Caco-2 (cell line): ENCODE measurements at regions not wholly inside any gene's neighbourhood (a gene's known extent, or its start where the extent isn't known, plus 50 kb on each side); places are given as distances from the start of the nearest gene placed in this dataset.
"Not testable (repeated sequence)": the region's sequence is repeated elsewhere in the genome, so short reads cannot be mapped to it uniquely, and the experiment has no call there.

Source experiments
- BruUV-seq: library from RNA; stranded (reverse); fragments of 400-500 nt; replicated peaks from 2 replicates; lab custom pipeline; 2021; lab: Mats Ljungman, UMichigan
- CTCF ChIA-PET: fragments of 300-600 bp; sonication (Branson Sonifier 250); formaldehyde crosslinking; loops from one replicate; lab custom pipeline; 2022; ENCODE audit warnings: antibody characterized with exemption; lab: Charles Lee
- POLR2A ChIA-PET: fragments of 300-600 bp; sonication (Branson Sonifier 250); formaldehyde crosslinking; loops from one replicate; lab custom pipeline; 2022; ENCODE audit warnings: antibody characterized with exemption; lab: Charles Lee
- DNase-seq, 2 experiments: peaks; one replicate each; pipeline versions ENCODE4 v3.0.0 to v3.0.0-alpha.2; 2020 to 2022
- H3K27me3 ChIP-seq: replicated peaks from 2 replicates; pipeline ENCODE4 v1.6.0; 2011; ENCODE audit warnings: low read length; ENCODE audit not compliant: control insufficient read depth, insufficient read depth
- H3K36me3 ChIP-seq: 2 replicates; pipeline ENCODE4 v1.5.1; 2011; ENCODE audit warnings: low read length; ENCODE audit not compliant: control insufficient read depth, insufficient read depth
- H3K4me1 ChIP-seq: fragments of 250-450 bp; sonication (Bioruptor Pico); 2 replicates; pipeline ENCODE4 v1.5.1; 2020; ENCODE audit warnings: mild to moderate bottlenecking
- H3K4me3 ChIP-seq: 2 replicates; pipeline ENCODE4 v1.5.1; 2011; ENCODE audit warnings: low read depth, mild to moderate bottlenecking, control low read depth, low read length
- H3K9me3 ChIP-seq: fragments of 250-450 bp; sonication (Bioruptor Pico); 2 replicates; pipeline ENCODE4 v1.5.1; 2020; ENCODE audit warnings: mild to moderate bottlenecking, moderate library complexity
- H3K27ac Mint-ChIP-seq: one replicate; pipeline ENCODE4 v1.8.0; 2022; ENCODE audit warnings: mixed read lengths; ENCODE audit not compliant: unreplicated experiment
- H3K27me3 Mint-ChIP-seq: one replicate; pipeline ENCODE4 v1.8.0; 2022; ENCODE audit warnings: mixed read lengths; ENCODE audit not compliant: insufficient read depth, unreplicated experiment
- H3K36me3 Mint-ChIP-seq: one replicate; pipeline ENCODE4 v1.8.0; 2022; ENCODE audit warnings: mild to moderate bottlenecking, mixed read lengths; ENCODE audit not compliant: insufficient read depth, unreplicated experiment
- H3K4me1 Mint-ChIP-seq: one replicate; pipeline ENCODE4 v1.8.0; 2022; ENCODE audit warnings: low read depth, mixed read lengths; ENCODE audit not compliant: unreplicated experiment
- H3K4me3 Mint-ChIP-seq: one replicate; pipeline ENCODE4 v1.8.0; 2022; ENCODE audit warnings: mild to moderate bottlenecking, moderate library complexity, mixed read lengths; ENCODE audit not compliant: unreplicated experiment
- H3K9me3 Mint-ChIP-seq: one replicate; pipeline ENCODE4 v1.8.0; 2022; ENCODE audit warnings: mixed read lengths; ENCODE audit not compliant: unreplicated experiment
- CTCF ChIP-seq, 2 experiments: fragments of 200-600 bp in 1 of 2; IDR thresholded peaks; 1 replicate in 1 of 2; 2 replicates in 1 of 2; pipeline versions ENCODE4 v1.5.1 to v1.8.0; 2011 to 2022; ENCODE audit warnings: antibody characterized with exemption in 1 of 2, control low read depth in 1 of 2, inconsistent platforms in 1 of 2, low read depth in 1 of 2, low read length in 1 of 2, mild to moderate bottlenecking in 1 of 2, moderate library complexity in 1 of 2; ENCODE audit not compliant: insufficient read depth in 1 of 2, severe bottlenecking in 1 of 2, unreplicated experiment in 1 of 2
- intact Hi-C: fragments of 100-400 bp; cut with micrococcal nuclease; formaldehyde crosslinking; loops from one replicate; pipeline ENCODE4 v1.10.0; 2022; ENCODE audit not compliant: unreplicated experiment

- peaks cover 9% of the 10 kb centered on the region for H3K27me3 Mint-ChIP-seq
- BruUV-seq = no TSS peak
- Histone ChIP-seq H3K27me3 (no peaks in the 10 kb centered on the region), H3K4me1 (peaks cover 5% of the 10 kb centered on the region; the same call in 1 of the 2 replicates), H3K4me3 (no peak overlapping the region), H3K36me3 (no peaks in the 10 kb centered on the region), H3K9me3 (no peaks in the 10 kb centered on the region)
- ChIA-PET POLR2A (no interaction called here), CTCF (no interaction called here)
- H3K4me1 Mint-ChIP-seq = peaks cover 14% of the 10 kb centered on the region
- DNase-seq = no peak
- TF ChIP-seq CTCF (IDR thresholded peaks at IDR 0.05; ENCODE audit: insufficient read depth in 1 of 2, low read depth in 1 of 2, low read length in 1 of 2, severe bottlenecking in 1 of 2, unreplicated experiment in 1 of 2) = no peak
- H3K36me3 Mint-ChIP-seq = no peaks in the 10 kb centered on the region
- no peak overlapping the region for H3K4me3 Mint-ChIP-seq
- H3K27ac Mint-ChIP-seq = no peak overlapping the region
- H3K9me3 Mint-ChIP-seq = no peaks in the 10 kb centered on the region
- intact Hi-C loops = loop anchor here (10.0 kb wide), 1 partner anchor 47 kb away; no protein-coding TSS in a partner anchor
Observed at GRCh38 chr4:3898098-3898497, 131.9 kb downstream of the ADRA2C start.

GRCh38 chr4:3898928-3899327, 132.7 kb downstream of the ADRA2C start:
- BruUV-seq, H3K9me3 Mint-ChIP-seq, CTCF ChIA-PET, POLR2A ChIA-PET, H3K4me3 ChIP-seq, H3K9me3 ChIP-seq, H3K4me1 ChIP-seq, H3K36me3 ChIP-seq, H3K36me3 Mint-ChIP-seq, DNase-seq, H3K4me3 Mint-ChIP-seq, H3K27me3 ChIP-seq, H3K27me3 Mint-ChIP-seq, H3K27ac Mint-ChIP-seq: not testable (repeated sequence)
- intact Hi-C loops = loop anchor here (10.0 kb wide), 1 partner anchor 46 kb away; no protein-coding TSS in a partner anchor
- H3K4me1 Mint-ChIP-seq = peaks cover 11% of the 10 kb centered on the region

- H3K27me3 ChIP-seq, H3K36me3 ChIP-seq, H3K4me3 ChIP-seq, POLR2A ChIA-PET, H3K4me1 Mint-ChIP-seq, BruUV-seq, H3K9me3 ChIP-seq, intact Hi-C loops, H3K4me3 Mint-ChIP-seq, H3K36me3 Mint-ChIP-seq, H3K4me1 ChIP-seq, CTCF ChIA-PET, H3K9me3 Mint-ChIP-seq, H3K27ac Mint-ChIP-seq, DNase-seq: not testable (repeated sequence)
- H3K27me3 Mint-ChIP-seq = peaks cover 16% of the 10 kb centered on the region
Observed at GRCh38 chr4:3904264-3904955, 138.2 kb downstream of the ADRA2C start.

GRCh38 chr4:3909616-3910015, 143.4 kb downstream of the ADRA2C start:
- H3K4me1 Mint-ChIP-seq, H3K27ac Mint-ChIP-seq, H3K4me3 ChIP-seq, H3K9me3 ChIP-seq, CTCF ChIA-PET, intact Hi-C loops, H3K27me3 Mint-ChIP-seq, H3K27me3 ChIP-seq, H3K4me1 ChIP-seq, DNase-seq, POLR2A ChIA-PET, H3K4me3 Mint-ChIP-seq, H3K36me3 ChIP-seq, BruUV-seq, H3K36me3 Mint-ChIP-seq: not testable (repeated sequence)
- peaks cover 18% of the 10 kb centered on the region for H3K9me3 Mint-ChIP-seq

GRCh38 chr4:3910161-3910950, 144.2 kb downstream of the ADRA2C start:
- H3K4me1 ChIP-seq, BruUV-seq, intact Hi-C loops, H3K36me3 Mint-ChIP-seq, DNase-seq, H3K4me3 Mint-ChIP-seq, H3K27me3 Mint-ChIP-seq, H3K36me3 ChIP-seq, CTCF ChIA-PET, POLR2A ChIA-PET, H3K27ac Mint-ChIP-seq, H3K4me3 ChIP-seq, H3K27me3 ChIP-seq, H3K4me1 Mint-ChIP-seq, H3K9me3 ChIP-seq: not testable (repeated sequence)
- H3K9me3 Mint-ChIP-seq = peaks cover 18% of the 10 kb centered on the region
